SU-DHL-6 (cell line): ENCODE measurements at regions not wholly inside any gene's neighbourhood (a gene's known extent, or its start where the extent isn't known, plus 50 kb on each side); places are given as distances from the start of the nearest gene placed in this dataset.

Experiments used
- EZH2phosphoT487 ChIP-seq: fragments of 200-600 bp; sonication (generic), shearing (Covaris generic); conservative IDR thresholded peaks from 2 replicates; pipeline ENCODE4 v1.6.1; 2018; ENCODE audit warnings: mild to moderate bottlenecking, antibody characterized with exemption, low read length, moderate library complexity, mixed read lengths
- TF ChIP-seq, protein P1 (sequence below): fragments of 200-600 bp; sonication (generic); IDR thresholded peaks from one replicate; pipeline ENCODE4 v1.5.1; 2017; ENCODE audit warnings: antibody characterized with exemption, mild to moderate bottlenecking, low read length, moderate library complexity; ENCODE audit not compliant: insufficient read depth, poor library complexity, severe bottlenecking

DNA sequence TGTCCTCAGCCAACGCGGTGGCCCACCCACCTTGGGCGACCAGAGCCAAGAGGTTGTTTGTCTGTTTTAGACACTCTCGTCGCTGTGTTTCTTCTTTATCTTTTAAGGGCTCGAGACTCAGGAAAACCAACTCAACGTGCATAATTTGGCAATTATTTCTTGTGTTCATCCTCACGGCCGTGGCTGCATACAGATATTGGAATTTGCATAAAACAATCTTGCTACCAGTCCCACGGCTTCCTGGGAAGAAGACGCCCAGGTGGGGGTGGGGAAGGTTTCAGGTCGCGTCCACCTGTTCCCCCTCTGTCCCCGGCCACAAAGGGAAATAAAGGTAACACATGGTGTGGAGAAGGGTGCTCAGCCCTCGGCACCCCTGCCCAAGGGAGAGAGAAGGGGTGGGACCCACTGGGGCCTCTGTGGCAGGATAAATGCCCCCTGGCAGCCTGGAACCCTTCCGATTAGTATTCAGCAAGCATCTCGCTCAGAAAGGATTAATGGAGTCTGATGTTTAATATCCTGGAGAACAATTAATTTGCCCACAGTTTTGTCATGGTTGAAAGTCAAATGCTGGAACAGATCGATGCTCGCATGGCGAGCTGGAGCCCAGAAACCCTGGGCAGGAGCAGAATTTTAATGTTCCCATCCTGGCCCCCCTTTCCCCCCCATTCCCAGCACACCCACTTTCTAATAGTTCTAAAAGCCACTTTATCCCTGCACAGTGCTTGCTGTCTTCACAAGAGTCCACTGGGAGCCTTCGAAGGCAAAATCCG is 359.7 kb downstream of the MN1 start:
- TF ChIP-seq, protein P1, sequence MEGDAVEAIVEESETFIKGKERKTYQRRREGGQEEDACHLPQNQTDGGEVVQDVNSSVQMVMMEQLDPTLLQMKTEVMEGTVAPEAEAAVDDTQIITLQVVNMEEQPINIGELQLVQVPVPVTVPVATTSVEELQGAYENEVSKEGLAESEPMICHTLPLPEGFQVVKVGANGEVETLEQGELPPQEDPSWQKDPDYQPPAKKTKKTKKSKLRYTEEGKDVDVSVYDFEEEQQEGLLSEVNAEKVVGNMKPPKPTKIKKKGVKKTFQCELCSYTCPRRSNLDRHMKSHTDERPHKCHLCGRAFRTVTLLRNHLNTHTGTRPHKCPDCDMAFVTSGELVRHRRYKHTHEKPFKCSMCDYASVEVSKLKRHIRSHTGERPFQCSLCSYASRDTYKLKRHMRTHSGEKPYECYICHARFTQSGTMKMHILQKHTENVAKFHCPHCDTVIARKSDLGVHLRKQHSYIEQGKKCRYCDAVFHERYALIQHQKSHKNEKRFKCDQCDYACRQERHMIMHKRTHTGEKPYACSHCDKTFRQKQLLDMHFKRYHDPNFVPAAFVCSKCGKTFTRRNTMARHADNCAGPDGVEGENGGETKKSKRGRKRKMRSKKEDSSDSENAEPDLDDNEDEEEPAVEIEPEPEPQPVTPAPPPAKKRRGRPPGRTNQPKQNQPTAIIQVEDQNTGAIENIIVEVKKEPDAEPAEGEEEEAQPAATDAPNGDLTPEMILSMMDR, result no peak
- no peak for TF ChIP-seq EZH2phosphoT487
